Mesenchymal stem cell (in vitro differentiated cells and primary cell): ENCODE measurements at regions not wholly inside any gene's neighbourhood (a gene's known extent, or its start where the extent isn't known, plus 50 kb on each side); places are given as distances from the start of the nearest gene placed in this dataset.
"Not testable (repeated sequence)": the region's sequence is repeated elsewhere in the genome, so short reads cannot be mapped to it uniquely, and the experiment has no call there.

Experiments used
- DNase-seq: peaks from one replicate; pipeline ENCODE4 v3.0.0-alpha.2; 2013
- H2AFZ ChIP-seq: one replicate; pipeline ENCODE4 v1.6.1; 2013; ENCODE audit warnings: low read depth, mild to moderate bottlenecking, control low read depth, inconsistent platforms, low read length, moderate library complexity
- H2AK5ac ChIP-seq: 2 replicates; pipeline ENCODE4 v1.6.1; 2013; ENCODE audit warnings: low read length, moderate library complexity, mild to moderate bottlenecking, inconsistent platforms; ENCODE audit not compliant: severe bottlenecking
- H2BK120ac ChIP-seq: one replicate; pipeline ENCODE4 v1.6.1; 2013; ENCODE audit warnings: low read depth, mild to moderate bottlenecking, inconsistent platforms, low read length, moderate library complexity
- H2BK12ac ChIP-seq, 2 experiments: one replicate each; pipeline ENCODE4 v1.6.1; 2013; ENCODE audit warnings: inconsistent platforms in 2 of 2, low read length in 2 of 2, mild to moderate bottlenecking in 2 of 2, moderate library complexity in 2 of 2, control low read depth in 1 of 2
- H2BK15ac ChIP-seq: one replicate; pipeline ENCODE4 v1.6.1; 2013; ENCODE audit warnings: mild to moderate bottlenecking, low read depth, inconsistent platforms; ENCODE audit not compliant: poor library complexity, severe bottlenecking
- H2BK5ac ChIP-seq: 2 replicates; pipeline ENCODE4 v1.6.1; 2013; ENCODE audit warnings: low read depth, mild to moderate bottlenecking, low read length, control low read depth, inconsistent platforms; ENCODE audit not compliant: poor library complexity, severe bottlenecking
- H3K14ac ChIP-seq, 2 experiments: one replicate each; pipeline ENCODE4 v1.6.1; 2013; ENCODE audit warnings: inconsistent platforms in 2 of 2, low read length in 2 of 2, control low read depth in 1 of 2, mild to moderate bottlenecking in 1 of 2, moderate library complexity in 1 of 2
- H3K18ac ChIP-seq, 2 experiments: one replicate each; pipeline ENCODE4 v1.6.1; 2013; ENCODE audit warnings: inconsistent platforms in 2 of 2, low read length in 2 of 2, control low read depth in 1 of 2, low read depth in 1 of 2, mild to moderate bottlenecking in 1 of 2
- H3K23ac ChIP-seq, 2 experiments: one replicate each; pipeline ENCODE4 v1.6.1; 2013; ENCODE audit warnings: inconsistent platforms in 2 of 2, low read length in 2 of 2, mild to moderate bottlenecking in 2 of 2, moderate library complexity in 2 of 2, control low read depth in 1 of 2
- H3K27ac ChIP-seq: 2 replicates; pipeline ENCODE4 v1.5.1; 2013; ENCODE audit warnings: mild to moderate bottlenecking, moderate library complexity, low read length, control low read depth, inconsistent platforms; ENCODE audit not compliant: poor library complexity, severe bottlenecking
- H3K27me3 ChIP-seq, 2 experiments: 2 replicates each; pipeline versions ENCODE4 v1.6.1 to v1.7.0; 2013; ENCODE audit warnings: low read length in 2 of 2, mild to moderate bottlenecking in 2 of 2, moderate library complexity in 2 of 2, control low read depth in 1 of 2, inconsistent platforms in 1 of 2; ENCODE audit not compliant: control insufficient read depth in 1 of 2, insufficient read depth in 1 of 2
- H3K36me3 ChIP-seq, 2 experiments: 2 replicates each; pipeline versions ENCODE4 v1.6.1 to v1.7.0; 2013; ENCODE audit warnings: low read length in 2 of 2, control low read depth in 1 of 2, inconsistent platforms in 1 of 2, low read depth in 1 of 2, mild to moderate bottlenecking in 1 of 2; ENCODE audit not compliant: insufficient read depth in 2 of 2, control insufficient read depth in 1 of 2
- H3K4ac ChIP-seq, 2 experiments: one replicate each; pipeline ENCODE4 v1.6.1; 2013; ENCODE audit warnings: inconsistent platforms in 2 of 2, low read length in 2 of 2, mild to moderate bottlenecking in 2 of 2, moderate library complexity in 2 of 2, control low read depth in 1 of 2, low read depth in 1 of 2
- H3K4me1 ChIP-seq: 2 replicates; pipeline ENCODE4 v1.6.1; 2013; ENCODE audit warnings: low read depth, low read length, control low read depth; ENCODE audit not compliant: control insufficient read depth, insufficient read depth
- H3K4me2 ChIP-seq: 2 replicates; pipeline ENCODE4 v1.6.1; 2013; ENCODE audit warnings: low read length, mild to moderate bottlenecking, inconsistent platforms; ENCODE audit not compliant: poor library complexity, severe bottlenecking
- H3K4me3 ChIP-seq, 2 experiments: 2 replicates each; pipeline versions ENCODE4 v1.5.1 to v1.7.0; 2013; ENCODE audit warnings: low read length in 2 of 2, mild to moderate bottlenecking in 2 of 2, control low read depth in 1 of 2, low read depth in 1 of 2; ENCODE audit not compliant: insufficient read depth in 1 of 2
- H3K79me1 ChIP-seq: replicated peaks from 2 replicates; pipeline ENCODE4 v1.6.1; 2013; ENCODE audit warnings: mild to moderate bottlenecking, control low read depth, low read length, inconsistent platforms; ENCODE audit not compliant: poor library complexity, severe bottlenecking
- H3K9ac ChIP-seq: 2 replicates; pipeline ENCODE4 v1.7.0; 2013; ENCODE audit warnings: mild to moderate bottlenecking, low read length, moderate library complexity
- H3K9me3 ChIP-seq: 2 replicates; pipeline ENCODE4 v1.7.0; 2013; ENCODE audit warnings: mild to moderate bottlenecking, low read length; ENCODE audit not compliant: control insufficient read depth
- H4K8ac ChIP-seq: one replicate; pipeline ENCODE4 v1.6.1; 2013; ENCODE audit warnings: inconsistent platforms, mild to moderate bottlenecking, low read length, moderate library complexity
- H4K91ac ChIP-seq: one replicate; pipeline ENCODE4 v1.6.1; 2013; ENCODE audit warnings: mild to moderate bottlenecking, low read length, inconsistent platforms
- WGBS: methylation state at CpG from one replicate; pipeline ENCODE4 v1.1.7; 2013; ENCODE audit warnings: mixed read lengths; 5-methylcytosine and 5-hydroxymethylcytosine counted together

DNA sequence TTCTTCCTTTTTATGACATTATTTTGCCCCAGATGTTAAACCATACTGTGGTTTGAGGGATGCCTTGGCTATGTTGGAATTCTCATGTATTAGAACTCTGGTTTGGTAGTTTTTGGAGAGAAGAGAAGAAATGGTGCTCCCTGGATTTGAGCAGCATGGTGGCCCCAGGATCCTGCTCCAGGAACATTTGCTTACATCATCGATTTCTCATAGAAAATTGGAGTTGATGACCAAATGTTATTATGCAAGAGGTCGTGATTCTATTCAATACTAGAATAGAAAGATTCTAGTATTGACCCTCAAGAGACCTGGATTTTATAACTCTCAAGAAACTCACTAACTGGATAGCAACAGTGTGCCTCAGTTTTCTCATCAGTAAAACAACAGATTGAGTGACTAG is 77.5 kb upstream of the GNAQ start:
- Histone ChIP-seq H2AK5ac (no peak overlapping the region), H3K4ac (no peak overlapping the region), H3K4me1 (no peaks in the 10 kb centered on the region), H2BK120ac (no peak overlapping the region), H3K18ac (no peak overlapping the region), H2BK15ac (no peak overlapping the region), H3K9me3 (no peaks in the 10 kb centered on the region), H2BK5ac (no peak overlapping the region), H3K23ac (no peak overlapping the region), H3K4me2 (no peak overlapping the region), H4K8ac (no peak overlapping the region), H3K4me3 (no peak overlapping the region), H3K27me3 (no peaks in the 10 kb centered on the region), H3K9ac (no peak overlapping the region), H4K91ac (no peak overlapping the region), H3K36me3 (no peaks in the 10 kb centered on the region), H3K14ac (no peak overlapping the region), H3K27ac (no peak overlapping the region), H2BK12ac (no peak overlapping the region), H3K79me1 (no peaks in the 10 kb centered on the region), H2AFZ (no peak overlapping the region)
- no peak for DNase-seq
- WGBS, result no CpG with 5 or more reads among the region's 2 CpGs

DNA sequence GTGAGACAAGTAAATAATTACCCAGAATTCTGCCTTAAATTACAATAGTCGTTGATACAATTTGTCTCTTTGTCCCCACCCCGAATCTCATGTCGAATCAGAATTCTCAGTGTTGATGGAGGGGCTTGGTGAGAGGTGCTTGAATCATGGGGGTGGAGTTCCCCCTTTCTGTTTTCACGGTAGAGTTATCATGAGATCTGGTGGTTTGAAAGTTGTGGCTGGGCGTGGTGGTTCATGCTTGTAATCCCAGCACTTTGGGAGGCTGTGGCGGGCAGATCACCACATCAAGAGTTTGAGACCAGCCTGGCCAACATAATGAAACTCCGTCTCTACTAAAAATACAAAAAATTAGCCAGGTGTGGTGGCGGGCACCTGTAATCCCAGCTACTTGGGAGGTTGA is 75.0 kb upstream of the GNAQ start:
- not testable (repeated sequence) for H2AFZ ChIP-seq, H3K9ac ChIP-seq, H3K4me3 ChIP-seq, H3K36me3 ChIP-seq, H3K4ac ChIP-seq, H3K14ac ChIP-seq, H3K23ac ChIP-seq, H4K91ac ChIP-seq, H2BK12ac ChIP-seq, H3K4me2 ChIP-seq, H3K4me1 ChIP-seq, H2BK120ac ChIP-seq, H3K27ac ChIP-seq, H3K18ac ChIP-seq, H2BK5ac ChIP-seq, H3K79me1 ChIP-seq, H2AK5ac ChIP-seq, H4K8ac ChIP-seq, DNase-seq, H2BK15ac ChIP-seq, H3K9me3 ChIP-seq, H3K27me3 ChIP-seq
- WGBS, result 97% methylated on average over 5 of the region's 8 CpGs

DNA sequence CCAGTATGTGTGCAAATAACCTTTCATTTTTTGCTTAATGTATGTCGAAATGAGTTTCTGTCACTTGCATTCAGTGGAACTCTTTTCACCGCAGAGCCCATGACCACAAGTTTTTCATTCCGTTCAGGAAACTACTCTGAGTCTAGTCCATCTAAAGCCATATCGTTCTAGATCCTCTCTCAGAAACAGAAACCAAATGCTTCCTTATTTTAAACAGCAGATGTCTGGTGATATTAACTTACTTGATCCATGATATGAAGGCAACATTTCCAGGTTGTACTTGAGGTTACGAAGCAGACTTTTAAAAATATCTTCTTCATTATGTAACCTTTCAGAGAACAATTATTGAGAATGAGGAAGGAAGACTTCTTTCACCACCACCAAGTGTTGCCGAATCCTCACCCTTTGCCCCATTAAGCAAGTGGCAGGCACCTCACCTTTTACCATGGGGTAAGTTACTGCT is 72.4 kb upstream of the GNAQ start:
- Histone ChIP-seq H3K4me1 (no peaks in the 10 kb centered on the region), H4K91ac (no peak overlapping the region), H4K8ac (no peak overlapping the region), H3K9ac (no peak overlapping the region), H2BK12ac (no peak overlapping the region), H3K14ac (no peak overlapping the region), H2AK5ac (no peak overlapping the region), H3K4ac (no peak overlapping the region), H3K27ac (no peak overlapping the region), H3K36me3 (no peaks in the 10 kb centered on the region), H3K18ac (no peak overlapping the region), H2BK5ac (no peak overlapping the region), H3K4me3 (no peak overlapping the region), H2AFZ (no peak overlapping the region), H3K27me3 (no peaks in the 10 kb centered on the region), H3K23ac (no peak overlapping the region), H3K4me2 (no peak overlapping the region), H2BK120ac (no peak overlapping the region), H2BK15ac (no peak overlapping the region), H3K9me3 (no peaks in the 10 kb centered on the region), H3K79me1 (no peaks in the 10 kb centered on the region)
- WGBS, result 88% methylated on average over 5 of the region's 6 CpGs
- no peak for DNase-seq

DNA sequence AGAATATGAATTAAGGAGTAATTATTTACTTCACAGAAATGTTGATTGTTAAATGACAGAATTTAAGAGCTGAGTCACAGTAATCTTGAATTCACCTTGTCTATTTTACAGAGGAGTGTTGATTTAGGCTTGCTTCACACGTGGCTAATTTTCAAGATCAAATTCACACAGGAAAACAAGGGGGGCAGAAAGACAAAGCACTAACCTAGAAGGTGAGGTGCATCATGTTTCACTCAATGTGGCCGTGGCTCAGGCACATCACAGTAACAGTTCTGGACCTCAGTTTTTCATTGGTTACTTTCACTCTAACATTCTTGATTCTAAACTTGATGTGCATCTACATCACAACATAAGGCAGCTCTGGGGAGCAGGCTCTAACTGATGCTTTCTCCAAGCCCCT is 69.6 kb upstream of the GNAQ start:
- no peak overlapping the region for H4K8ac ChIP-seq
- H3K36me3 ChIP-seq, result no peaks in the 10 kb centered on the region
- no peak overlapping the region for H3K27ac ChIP-seq
- H2BK5ac ChIP-seq, result no peak overlapping the region
- no peak overlapping the region for H3K4ac ChIP-seq
- H4K91ac ChIP-seq, result no peak overlapping the region
- H3K18ac ChIP-seq, result no peak overlapping the region
- H3K4me1 ChIP-seq, result no peaks in the 10 kb centered on the region
- no peak overlapping the region for H3K9ac ChIP-seq
- no peak overlapping the region for H3K4me3 ChIP-seq
- no peaks in the 10 kb centered on the region for H3K79me1 ChIP-seq
- no peak overlapping the region for H2AK5ac ChIP-seq
- H2AFZ ChIP-seq, result no peak overlapping the region
- peaks cover 3 to 10% of the 10 kb centered on the region in 2 experiments for H3K27me3 ChIP-seq
- H3K4me2 ChIP-seq, result no peak overlapping the region
- no peak for DNase-seq
- no peak overlapping the region for H2BK15ac ChIP-seq
- H3K23ac ChIP-seq, result no peak overlapping the region
- H3K14ac ChIP-seq, result no peak overlapping the region
- no peak overlapping the region for H2BK120ac ChIP-seq
- WGBS, result 37% methylated on average over 2 of the region's 2 CpGs
- no peak overlapping the region for H2BK12ac ChIP-seq
- H3K9me3 ChIP-seq, result no peaks in the 10 kb centered on the region
